ENCODE measurements at regions not wholly inside any gene's neighbourhood (a gene's known extent, or its start where the extent isn't known, plus 50 kb on each side); places are given as distances from the start of the nearest gene placed in this dataset.

DNA sequence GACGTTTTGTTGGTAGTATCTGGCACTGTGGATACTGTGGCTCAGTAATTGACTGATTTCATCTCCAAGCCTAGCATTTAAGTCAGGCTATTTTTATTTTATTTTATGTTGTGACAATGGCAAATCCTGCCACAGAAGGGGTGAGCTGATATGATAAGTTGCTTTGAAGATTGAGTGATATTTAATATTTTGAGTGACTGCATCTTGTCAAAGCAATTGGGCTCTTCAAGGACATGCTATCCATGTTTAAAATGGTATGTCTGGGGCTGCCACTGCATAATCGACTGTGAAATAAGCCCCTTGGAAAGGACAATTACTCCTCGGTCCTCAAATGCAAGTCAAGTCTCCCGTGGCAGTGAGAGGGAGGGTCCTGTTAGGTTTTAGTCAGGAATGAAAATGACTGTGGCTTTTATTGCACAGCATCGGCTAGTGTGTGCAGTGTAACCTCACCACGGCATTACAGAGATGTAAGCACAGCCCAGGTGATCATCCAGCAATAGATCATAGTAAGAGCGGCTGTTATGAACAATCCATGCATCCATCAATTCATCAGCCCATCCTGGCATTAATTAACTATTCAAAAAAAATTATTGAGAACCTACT lies 178.2 kb downstream of the GBA3 start:
- DNase-seq (ENCODE audit: low read depth): no peak
- TF ChIP-seq CTCF (conservative IDR thresholded peaks at IDR 0.05; ENCODE audit: low read depth, low read length): no peak
- H3K4me3 ChIP-seq (ENCODE audit: low read depth, low read length): no peak overlapping the region

GRCh38 chr4:22869235-22869634 lies 176.5 kb downstream of the GBA3 start:
- no peak for TF ChIP-seq CTCF (conservative IDR thresholded peaks at IDR 0.05; ENCODE audit: low read depth, low read length)
- no peak for DNase-seq (ENCODE audit: low read depth)

More at GRCh38 chr4:22869235-22869634, 176.5 kb downstream of the GBA3 start:
- no peak overlapping the region for H3K4me3 ChIP-seq (ENCODE audit: low read depth, low read length)
